HEK293 (cell line): ENCODE measurements at regions not wholly inside any gene's neighbourhood (a gene's known extent, or its start where the extent isn't known, plus 50 kb on each side); places are given as distances from the start of the nearest gene placed in this dataset.

Source experiments
- CTCF ChIP-seq: fragments of 450-650 bp; formaldehyde crosslinking; IDR thresholded peaks from 2 replicates; pipeline ENCODE4 v1.5.1; 2016; ENCODE audit warnings: missing biosample characterization, missing genetic modification characterization
- TSHZ1 ChIP-seq: fragments of 450-650 bp; formaldehyde crosslinking; IDR thresholded peaks from 2 replicates; pipeline ENCODE4 v1.5.1; 2016; ENCODE audit warnings: missing biosample characterization, missing genetic modification characterization, borderline replicate concordance
- ZNF311 ChIP-seq: fragments of 450-650 bp; formaldehyde crosslinking; IDR thresholded peaks from 2 replicates; pipeline ENCODE4 v1.5.1; 2017; ENCODE audit warnings: missing biosample characterization, missing genetic modification characterization, borderline replicate concordance
- ZNF423 ChIP-seq: fragments of 450-650 bp; formaldehyde crosslinking; IDR thresholded peaks from 2 replicates; pipeline ENCODE4 v1.5.1; 2016; ENCODE audit warnings: missing biosample characterization, missing genetic modification characterization
- ZNF510 ChIP-seq: fragments of 450-650 bp; formaldehyde crosslinking; IDR thresholded peaks from 2 replicates; pipeline ENCODE4 v1.5.1; 2018; ENCODE audit warnings: mild to moderate bottlenecking, missing genetic modification characterization, missing biosample characterization; ENCODE audit not compliant: insufficient replicate concordance
- ZNF558 ChIP-seq: fragments of 450-650 bp; formaldehyde crosslinking; IDR thresholded peaks from 2 replicates; pipeline ENCODE4 v1.5.1; 2016; ENCODE audit warnings: missing biosample characterization, missing genetic modification characterization
- TF ChIP-seq, protein P1 (sequence below): fragments of 450-650 bp; formaldehyde crosslinking; IDR thresholded peaks from 2 replicates; pipeline ENCODE4 v1.5.1; 2016; ENCODE audit warnings: missing biosample characterization, missing genetic modification characterization
- TF ChIP-seq, protein P2 (sequence below): fragments of 450-650 bp; formaldehyde crosslinking; IDR thresholded peaks from 2 replicates; pipeline ENCODE4 v1.5.1; 2016; ENCODE audit warnings: missing biosample characterization, missing genetic modification characterization

DNA sequence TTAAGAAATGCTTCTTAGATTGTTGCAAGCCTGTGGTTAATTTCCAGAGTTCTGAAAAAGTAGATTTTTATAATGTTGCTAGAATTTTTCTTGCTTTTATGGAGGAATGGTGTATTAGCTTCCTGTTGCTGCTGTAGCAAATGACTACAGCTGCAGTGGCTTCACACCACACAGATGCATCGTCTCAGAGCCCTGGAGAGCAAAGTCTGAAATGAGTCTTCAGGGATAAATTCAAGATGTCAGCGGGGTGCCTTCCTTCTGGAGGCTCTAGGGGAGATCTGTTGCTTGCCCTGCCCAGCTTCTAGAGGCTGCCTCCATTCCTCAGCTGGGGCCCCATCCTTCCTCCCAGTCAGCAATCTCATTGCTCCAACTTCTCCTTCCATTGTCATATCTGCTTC, 187.8 kb downstream of the ZNF516 start:
- no peak for TF ChIP-seq ZNF510 (tag by site-specific recombination)
- TF ChIP-seq CTCF (tag by site-specific recombination), result no peak
- TF ChIP-seq, protein P1, sequence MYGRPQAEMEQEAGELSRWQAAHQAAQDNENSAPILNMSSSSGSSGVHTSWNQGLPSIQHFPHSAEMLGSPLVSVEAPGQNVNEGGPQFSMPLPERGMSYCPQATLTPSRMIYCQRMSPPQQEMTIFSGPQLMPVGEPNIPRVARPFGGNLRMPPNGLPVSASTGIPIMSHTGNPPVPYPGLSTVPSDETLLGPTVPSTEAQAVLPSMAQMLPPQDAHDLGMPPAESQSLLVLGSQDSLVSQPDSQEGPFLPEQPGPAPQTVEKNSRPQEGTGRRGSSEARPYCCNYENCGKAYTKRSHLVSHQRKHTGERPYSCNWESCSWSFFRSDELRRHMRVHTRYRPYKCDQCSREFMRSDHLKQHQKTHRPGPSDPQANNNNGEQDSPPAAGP, result no peak
- TF ChIP-seq TSHZ1 (tag by site-specific recombination), result no peak
- TF ChIP-seq ZNF423, result no peak
- TF ChIP-seq, protein P2, sequence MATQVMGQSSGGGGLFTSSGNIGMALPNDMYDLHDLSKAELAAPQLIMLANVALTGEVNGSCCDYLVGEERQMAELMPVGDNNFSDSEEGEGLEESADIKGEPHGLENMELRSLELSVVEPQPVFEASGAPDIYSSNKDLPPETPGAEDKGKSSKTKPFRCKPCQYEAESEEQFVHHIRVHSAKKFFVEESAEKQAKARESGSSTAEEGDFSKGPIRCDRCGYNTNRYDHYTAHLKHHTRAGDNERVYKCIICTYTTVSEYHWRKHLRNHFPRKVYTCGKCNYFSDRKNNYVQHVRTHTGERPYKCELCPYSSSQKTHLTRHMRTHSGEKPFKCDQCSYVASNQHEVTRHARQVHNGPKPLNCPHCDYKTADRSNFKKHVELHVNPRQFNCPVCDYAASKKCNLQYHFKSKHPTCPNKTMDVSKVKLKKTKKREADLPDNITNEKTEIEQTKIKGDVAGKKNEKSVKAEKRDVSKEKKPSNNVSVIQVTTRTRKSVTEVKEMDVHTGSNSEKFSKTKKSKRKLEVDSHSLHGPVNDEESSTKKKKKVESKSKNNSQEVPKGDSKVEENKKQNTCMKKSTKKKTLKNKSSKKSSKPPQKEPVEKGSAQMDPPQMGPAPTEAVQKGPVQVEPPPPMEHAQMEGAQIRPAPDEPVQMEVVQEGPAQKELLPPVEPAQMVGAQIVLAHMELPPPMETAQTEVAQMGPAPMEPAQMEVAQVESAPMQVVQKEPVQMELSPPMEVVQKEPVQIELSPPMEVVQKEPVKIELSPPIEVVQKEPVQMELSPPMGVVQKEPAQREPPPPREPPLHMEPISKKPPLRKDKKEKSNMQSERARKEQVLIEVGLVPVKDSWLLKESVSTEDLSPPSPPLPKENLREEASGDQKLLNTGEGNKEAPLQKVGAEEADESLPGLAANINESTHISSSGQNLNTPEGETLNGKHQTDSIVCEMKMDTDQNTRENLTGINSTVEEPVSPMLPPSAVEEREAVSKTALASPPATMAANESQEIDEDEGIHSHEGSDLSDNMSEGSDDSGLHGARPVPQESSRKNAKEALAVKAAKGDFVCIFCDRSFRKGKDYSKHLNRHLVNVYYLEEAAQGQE (tag by site-specific recombination), result no peak
- no peak for TF ChIP-seq ZNF558 (tag by site-specific recombination)
- no peak for TF ChIP-seq ZNF311 (tag by site-specific recombination)
